GM21737 (cell line): ENCODE measurements at regions not wholly inside any gene's neighbourhood (a gene's known extent, or its start where the extent isn't known, plus 50 kb on each side); places are given as distances from the start of the nearest gene placed in this dataset.
"Not testable (repeated sequence)": the region's sequence is repeated elsewhere in the genome, so short reads cannot be mapped to it uniquely, and the experiment has no call there.

Source experiments
- ATAC-seq: cut with Tn5 transposase; IDR thresholded peaks from one replicate; pipeline ENCODE4 v1.9.1; 2021; ENCODE audit warnings: mild to moderate bottlenecking, moderate library complexity; ENCODE audit not compliant: unreplicated experiment

DNA sequence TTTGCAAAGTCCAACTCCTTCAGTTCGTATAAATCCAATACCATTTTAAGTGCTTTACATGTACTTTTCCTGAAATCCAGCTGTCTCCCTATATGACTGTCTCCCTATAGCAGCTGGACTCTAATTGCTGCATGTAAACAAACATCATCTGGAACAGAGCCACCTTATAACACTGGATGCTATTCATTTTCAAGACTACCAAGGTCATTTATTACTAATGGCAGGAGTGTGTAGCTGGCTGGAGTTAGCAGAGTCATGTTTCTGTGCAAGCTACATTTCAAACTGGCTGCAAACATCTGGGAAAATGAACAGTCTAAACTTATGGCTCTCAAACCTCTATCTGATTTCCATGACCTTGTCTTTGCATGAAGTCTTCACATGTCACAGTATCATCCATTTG is 575.2 kb downstream of the PIK3C3 start:
- ATAC-seq: no peak

- no peak for ATAC-seq
Observed at GRCh38 chr18:42532119-42532518, 577.1 kb downstream of the PIK3C3 start.

- ATAC-seq: no peak
Observed at GRCh38 chr18:42533009-42533575, 578.1 kb downstream of the PIK3C3 start.

DNA sequence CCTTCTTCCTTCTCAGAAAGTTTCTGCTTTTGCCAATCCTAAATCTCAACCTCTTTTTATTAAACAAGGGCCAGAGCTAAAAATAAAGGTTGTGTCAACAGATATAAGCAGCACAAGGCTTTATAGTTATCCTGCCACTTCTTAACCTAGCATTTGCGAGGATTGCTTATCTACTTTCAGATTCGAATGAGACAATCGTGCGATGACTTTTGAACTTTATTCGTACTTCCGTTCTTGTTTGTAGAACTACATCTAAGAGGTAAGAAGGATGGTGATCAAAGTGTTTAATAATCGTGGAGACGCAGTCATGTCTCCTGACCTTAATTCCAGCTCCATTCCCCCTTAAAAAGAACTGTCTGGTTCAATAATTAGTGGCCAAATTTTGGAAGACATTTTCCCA is 578.6 kb downstream of the PIK3C3 start:
- no peak for ATAC-seq

GRCh38 chr18:42534313-42534712 is 579.3 kb downstream of the PIK3C3 start:
- ATAC-seq: no peak

DNA sequence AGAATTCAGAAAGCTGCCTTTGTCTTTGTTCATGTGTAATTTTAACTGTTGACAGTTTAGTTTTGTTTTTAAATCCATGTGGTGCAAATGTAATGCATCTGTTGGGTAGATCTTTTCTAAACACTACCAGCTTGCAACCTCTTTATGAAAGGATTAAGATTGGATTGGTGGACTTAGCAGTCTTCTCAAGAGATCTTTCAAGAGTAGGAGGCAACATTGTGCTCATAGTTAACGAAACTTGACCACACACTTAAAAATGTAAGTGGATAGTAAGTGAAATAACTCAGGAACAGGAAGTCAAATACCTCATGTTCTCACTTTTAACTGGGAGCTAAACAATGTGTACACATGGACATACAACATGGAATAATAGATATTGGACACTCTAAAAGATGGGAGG is 579.0 kb downstream of the RIT2 start:
- ATAC-seq: no peak

- no peak for ATAC-seq
Observed at GRCh38 chr18:42537291-42537690, 578.2 kb downstream of the RIT2 start.

DNA sequence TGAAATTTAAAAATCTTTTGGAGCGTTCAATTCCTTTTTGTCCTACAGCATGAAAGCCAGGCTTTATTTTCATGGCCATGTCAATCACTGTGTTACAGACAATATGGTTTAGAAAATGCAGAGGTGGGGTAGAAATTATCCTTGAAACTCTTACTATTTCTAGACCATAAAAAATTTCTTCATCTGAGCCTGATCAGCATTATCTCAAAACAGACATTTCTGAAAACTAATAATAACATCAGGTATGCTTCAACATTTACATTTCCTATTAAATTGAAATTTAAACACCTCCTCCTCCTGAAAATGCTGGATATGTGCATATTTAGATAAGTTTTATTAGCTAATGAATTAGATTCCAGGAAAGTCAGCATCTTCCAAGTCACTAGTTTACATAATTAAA is 570.6 kb downstream of the RIT2 start:
- no peak for ATAC-seq

- ATAC-seq: no peak
Observed at GRCh38 chr18:42545825-42546224, 569.7 kb downstream of the RIT2 start.

DNA sequence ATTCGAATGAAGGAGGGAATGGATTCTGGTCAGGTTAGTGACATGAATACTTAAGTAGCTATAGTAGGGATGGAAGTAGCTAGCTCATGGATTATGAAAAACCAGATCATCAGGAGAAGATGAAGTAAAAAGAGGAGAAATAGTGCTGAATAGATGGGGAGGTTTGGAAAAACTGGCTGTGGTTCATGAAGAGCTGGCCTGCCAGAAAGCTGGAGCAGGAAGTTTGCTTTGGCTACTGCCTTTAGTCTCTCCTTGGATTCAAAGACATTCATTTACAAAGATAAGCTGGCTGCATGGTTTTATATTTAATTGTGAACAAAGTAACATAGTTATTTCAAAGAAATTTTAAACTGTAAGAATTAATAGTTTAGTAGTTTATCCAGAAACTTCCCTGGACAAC is 567.0 kb downstream of the RIT2 start:
- ATAC-seq: no peak

GRCh38 chr18:42549596-42549995 is 565.9 kb downstream of the RIT2 start:
- ATAC-seq: no peak

GRCh38 chr18:42552559-42552958 is 562.9 kb downstream of the RIT2 start:
- ATAC-seq: not testable (repeated sequence)

DNA sequence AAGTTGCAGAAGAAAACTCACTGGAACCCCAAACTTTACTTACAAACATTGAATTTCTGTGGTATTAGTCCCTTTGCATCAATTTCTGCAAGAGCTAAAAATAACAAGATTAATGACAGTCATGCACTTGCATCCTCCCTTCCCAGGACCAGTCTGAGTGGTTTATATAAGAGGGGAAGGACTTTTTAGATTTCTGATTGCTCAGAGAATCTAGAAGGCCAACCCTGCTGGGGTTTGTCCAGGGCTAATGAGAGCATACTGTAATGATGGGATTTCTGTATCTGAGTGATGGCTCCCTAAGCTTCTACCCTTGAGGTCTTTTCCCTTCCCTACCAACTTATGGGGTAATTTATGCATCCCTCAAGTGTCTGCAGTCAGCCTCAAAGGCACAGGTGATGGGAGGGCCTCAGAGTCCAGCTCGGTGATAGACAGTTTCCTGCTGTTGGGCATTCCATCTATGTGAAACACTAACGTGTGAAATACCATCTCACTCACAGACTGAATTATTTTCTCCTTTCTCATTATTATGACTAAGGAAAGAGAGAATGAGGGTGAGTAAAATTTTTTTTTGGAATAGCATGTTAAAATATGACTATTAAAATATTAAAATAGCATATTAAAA is 556.3 kb downstream of the RIT2 start:
- no peak for ATAC-seq

DNA sequence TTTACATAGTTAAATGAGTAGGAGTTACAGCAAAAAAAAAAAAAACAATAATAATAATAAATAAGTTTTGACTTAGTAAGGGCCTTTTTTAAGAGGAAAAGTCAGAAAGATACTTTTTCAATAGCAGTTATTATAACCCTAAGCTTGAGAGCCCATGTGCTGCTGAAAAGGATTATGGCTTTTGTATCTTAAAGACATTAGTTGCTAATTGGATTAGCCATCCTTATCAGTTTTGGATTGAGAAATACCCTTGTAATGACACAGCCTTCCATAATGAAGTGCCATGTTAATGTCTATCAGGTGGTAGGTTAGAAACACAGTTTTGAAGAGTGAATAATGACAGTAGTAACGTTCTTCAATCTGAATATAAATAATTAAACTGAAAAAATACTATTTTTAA is 554.0 kb downstream of the RIT2 start:
- ATAC-seq: no peak

DNA sequence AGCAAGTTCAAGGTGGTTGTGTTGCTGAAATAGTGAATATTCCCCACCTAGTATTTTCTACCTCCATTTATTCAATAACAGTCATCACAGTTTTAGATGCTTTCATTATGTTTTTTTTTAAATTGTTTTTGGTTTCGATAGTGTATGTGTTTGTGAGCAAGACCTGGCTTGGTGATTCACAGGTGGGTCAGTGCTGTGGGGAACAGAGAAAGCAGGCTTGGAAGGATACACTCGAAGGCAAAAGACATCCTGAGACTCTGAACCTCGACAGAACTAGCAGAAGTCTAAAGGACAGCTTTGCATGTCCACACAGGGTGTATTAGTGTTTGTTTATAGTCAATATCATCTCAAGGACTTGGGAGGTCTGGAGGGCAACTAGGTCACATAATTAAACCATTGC is 551.5 kb downstream of the RIT2 start:
- no peak for ATAC-seq

GRCh38 chr18:42564761-42565160 is 550.7 kb downstream of the RIT2 start:
- no peak for ATAC-seq

DNA sequence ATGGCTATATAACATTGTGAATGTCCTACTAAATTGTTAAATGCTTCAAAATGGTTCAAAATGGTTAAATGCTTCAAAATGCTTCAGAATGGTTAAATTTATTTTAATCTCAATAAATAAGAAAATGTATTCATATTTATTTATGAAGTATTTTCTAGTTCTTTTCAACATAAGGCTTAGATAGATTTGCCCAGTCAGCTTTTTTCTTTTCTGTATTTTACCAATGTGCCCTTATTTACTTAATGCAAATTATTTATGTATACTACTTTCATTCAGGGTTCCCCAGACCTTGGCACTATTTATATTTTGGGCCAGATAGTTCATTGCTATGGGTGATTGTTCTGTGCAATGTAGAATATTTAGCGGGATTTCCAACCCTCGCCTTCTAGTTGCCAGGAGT is 546.7 kb downstream of the RIT2 start:
- ATAC-seq: no peak

DNA sequence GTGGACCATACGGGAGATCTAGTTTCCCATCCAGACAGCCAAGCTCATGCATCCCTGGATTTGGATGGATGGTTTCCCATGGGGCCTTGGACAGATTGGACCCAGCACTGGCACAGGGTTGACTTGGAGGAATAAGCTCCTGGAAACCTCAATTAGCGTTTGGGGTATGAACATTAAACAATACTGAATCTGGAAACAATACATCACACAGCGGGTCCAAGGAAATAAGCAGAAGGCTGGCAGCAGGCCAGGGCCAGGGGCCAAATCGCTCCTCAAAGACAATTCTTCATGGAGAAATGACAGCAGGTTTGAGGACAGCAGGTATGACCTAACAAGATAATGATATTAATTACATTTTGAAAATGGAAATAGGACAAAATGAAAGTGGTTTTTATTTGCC is 540.6 kb downstream of the RIT2 start:
- ATAC-seq: no peak

GRCh38 chr18:42576124-42576523 is 539.4 kb downstream of the RIT2 start:
- no peak for ATAC-seq

DNA sequence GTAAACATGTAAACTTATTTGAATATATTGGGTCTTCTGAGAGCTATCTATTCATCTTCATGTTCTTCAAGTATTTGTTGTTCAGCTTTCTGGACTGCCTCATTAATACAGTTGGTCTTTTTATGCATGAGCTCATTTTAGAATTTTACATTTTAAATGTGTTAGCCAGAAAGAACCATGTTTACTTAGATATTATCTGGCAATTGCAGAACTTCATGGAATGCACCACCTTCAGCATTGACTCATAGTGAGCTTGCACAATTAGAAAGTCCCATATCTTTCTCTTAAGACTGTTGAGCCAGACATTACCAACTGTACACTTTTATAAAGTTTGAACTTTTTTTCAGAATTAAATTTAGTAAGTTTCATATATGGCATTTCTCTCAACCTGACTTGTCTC is 536.7 kb downstream of the RIT2 start:
- no peak for ATAC-seq

DNA sequence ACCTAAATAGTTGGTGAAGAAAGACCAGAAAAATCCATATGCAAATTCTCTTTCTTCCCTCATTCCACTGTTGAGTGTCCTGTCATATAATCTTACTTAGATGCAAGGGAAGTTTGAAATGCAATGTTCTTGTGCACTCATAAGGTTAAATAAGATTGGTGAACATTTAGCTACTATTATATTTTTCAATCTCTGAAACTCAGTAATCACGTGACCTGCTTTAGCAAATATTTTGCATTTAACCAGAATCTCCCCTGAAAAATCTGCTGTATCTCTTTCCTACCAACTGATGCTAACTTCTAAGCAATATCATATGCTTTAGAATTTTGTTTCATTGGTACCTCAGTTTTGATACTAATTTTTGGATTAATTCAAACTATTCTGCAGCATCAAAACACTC is 533.2 kb downstream of the RIT2 start:
- no peak for ATAC-seq

DNA sequence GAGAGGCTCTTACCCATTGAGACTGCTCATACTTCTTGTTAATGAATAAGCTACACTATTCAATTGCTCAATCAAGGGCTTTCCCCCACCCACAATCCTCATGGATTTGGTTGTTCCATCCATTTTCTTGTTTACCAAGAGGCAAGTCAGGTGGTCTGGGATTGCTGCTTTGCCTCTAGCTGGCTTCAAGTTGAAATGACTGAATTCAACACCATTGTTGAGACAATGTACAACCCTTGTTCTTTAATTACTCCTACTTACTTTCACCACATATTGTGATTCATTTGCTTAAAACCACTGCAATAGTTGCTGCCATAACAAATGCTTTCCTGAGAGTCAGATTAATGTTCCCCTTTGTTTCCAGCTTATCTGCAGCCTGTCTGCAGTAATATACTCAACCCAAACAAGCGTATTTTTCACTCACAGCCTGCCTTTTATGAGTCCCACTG is 532.2 kb downstream of the RIT2 start:
- no peak for ATAC-seq

- ATAC-seq: no peak
Observed at GRCh38 chr18:42586601-42587000, 528.9 kb downstream of the RIT2 start.
